ENCODE measurements at regions not wholly inside any gene's neighbourhood (a gene's known extent, or its start where the extent isn't known, plus 50 kb on each side); places are given as distances from the start of the nearest gene placed in this dataset.

GRCh38 chrX:96311366-96311765, 373.3 kb upstream of the DIAPH2 start:
- intact Hi-C loops (cut with DNase I) = no loop called here

GRCh38 chrX:96314985-96315384, 369.7 kb upstream of the DIAPH2 start:
- no peak for DNase-seq
- intact Hi-C loops (cut with DNase I) = no loop called here

More at GRCh38 chrX:96311366-96311765, 373.3 kb upstream of the DIAPH2 start:
- DNase-seq = no peak

GRCh38 chrX:96361844-96362243, 322.8 kb upstream of the DIAPH2 start:
- intact Hi-C loops (cut with DNase I) = no loop called here
- no peak for DNase-seq

GRCh38 chrX:96372313-96373046, 312.2 kb upstream of the DIAPH2 start:
- peak in 3 of 10 donors; percentile 2 to 47 (median 6) for DNase-seq
- intact Hi-C loops (cut with DNase I) = no loop called here

GRCh38 chrX:96373047-96373355, 311.6 kb upstream of the DIAPH2 start:
- DNase-seq = no peak
- intact Hi-C loops (cut with DNase I) = no loop called here

GRCh38 chrX:96376266-96376665, 308.4 kb upstream of the DIAPH2 start:
- DNase-seq = no peak
- intact Hi-C loops (cut with DNase I) = no loop called here

- intact Hi-C loops (cut with DNase I) = no loop called here
- DNase-seq = no peak
Measured at GRCh38 chrX:96379951-96380350, 304.7 kb upstream of the DIAPH2 start.

- no peak for DNase-seq
- intact Hi-C loops (cut with DNase I) = no loop called here
Measured at GRCh38 chrX:96382018-96382417, 302.6 kb upstream of the DIAPH2 start.

- no peak for DNase-seq
- intact Hi-C loops (cut with DNase I) = no loop called here
Measured at GRCh38 chrX:96383428-96383827, 301.2 kb upstream of the DIAPH2 start.

GRCh38 chrX:96386325-96386724, 298.3 kb upstream of the DIAPH2 start:
- no peak for DNase-seq
- intact Hi-C loops (cut with DNase I) = no loop called here

- DNase-seq = no peak
- intact Hi-C loops (cut with DNase I) = no loop called here
Measured at GRCh38 chrX:96386981-96387380, 297.7 kb upstream of the DIAPH2 start.

GRCh38 chrX:96387801-96388200, 296.8 kb upstream of the DIAPH2 start:
- DNase-seq = no peak
- intact Hi-C loops (cut with DNase I) = no loop called here

- intact Hi-C loops (cut with DNase I) = no loop called here
- DNase-seq = no peak
Measured at GRCh38 chrX:96389281-96390047, 295.2 kb upstream of the DIAPH2 start.

GRCh38 chrX:96394598-96394997, 290.0 kb upstream of the DIAPH2 start:
- DNase-seq = no peak
- intact Hi-C loops (cut with DNase I) = no loop called here

- no peak for DNase-seq
- intact Hi-C loops (cut with DNase I) = no loop called here
Measured at GRCh38 chrX:96403446-96403845, 281.2 kb upstream of the DIAPH2 start.

- intact Hi-C loops (cut with DNase I) = no loop called here
- no peak for DNase-seq
Measured at GRCh38 chrX:96405842-96406241, 278.8 kb upstream of the DIAPH2 start.

GRCh38 chrX:96407072-96407471, 277.6 kb upstream of the DIAPH2 start:
- intact Hi-C loops (cut with DNase I) = no loop called here
- no peak for DNase-seq

GRCh38 chrX:96407501-96407900, 277.1 kb upstream of the DIAPH2 start:
- no peak for DNase-seq
- intact Hi-C loops (cut with DNase I) = no loop called here

- intact Hi-C loops (cut with DNase I) = no loop called here
- DNase-seq = no peak
Measured at GRCh38 chrX:96407981-96408380, 276.7 kb upstream of the DIAPH2 start.

GRCh38 chrX:96410927-96411326, 273.7 kb upstream of the DIAPH2 start:
- intact Hi-C loops (cut with DNase I) = no loop called here
- no peak for DNase-seq

- intact Hi-C loops (cut with DNase I) = no loop called here
- no peak for DNase-seq
Measured at GRCh38 chrX:96417695-96418094, 266.9 kb upstream of the DIAPH2 start.

GRCh38 chrX:96424007-96424406, 260.6 kb upstream of the DIAPH2 start:
- intact Hi-C loops (cut with DNase I) = no loop called here
- DNase-seq = no peak

All from posterior cingulate gyrus (tissue), 11 donors.